HG02763 (cell line): ENCODE measurements at regions not wholly inside any gene's neighbourhood (a gene's known extent, or its start where the extent isn't known, plus 50 kb on each side); places are given as distances from the start of the nearest gene placed in this dataset.

Experiments
- ATAC-seq: cut with Tn5 transposase; IDR thresholded peaks from one replicate; pipeline ENCODE4 v1.9.1; 2021; ENCODE audit warnings: mild to moderate bottlenecking, moderate library complexity; ENCODE audit not compliant: unreplicated experiment

DNA sequence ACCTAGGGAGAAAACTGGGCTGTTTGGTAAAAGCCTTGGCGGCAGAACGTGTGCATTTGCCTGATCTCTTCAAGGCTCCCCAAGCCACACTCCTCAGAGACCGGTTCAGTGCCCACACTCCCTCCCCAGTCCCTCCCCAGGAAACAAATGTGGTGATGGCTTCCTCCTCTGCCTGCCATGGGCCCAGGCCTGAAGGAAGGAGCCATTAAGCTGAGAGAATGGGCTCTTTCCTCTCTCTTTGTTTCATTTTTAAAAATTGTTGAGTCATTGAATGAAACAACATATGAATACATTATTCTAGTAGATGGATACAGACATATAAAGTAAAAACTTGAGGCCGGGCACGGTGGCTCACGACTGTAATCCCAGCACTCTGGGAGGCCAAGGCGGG, 50.6 kb upstream of the YWHAQ start:
- no peak for ATAC-seq

DNA sequence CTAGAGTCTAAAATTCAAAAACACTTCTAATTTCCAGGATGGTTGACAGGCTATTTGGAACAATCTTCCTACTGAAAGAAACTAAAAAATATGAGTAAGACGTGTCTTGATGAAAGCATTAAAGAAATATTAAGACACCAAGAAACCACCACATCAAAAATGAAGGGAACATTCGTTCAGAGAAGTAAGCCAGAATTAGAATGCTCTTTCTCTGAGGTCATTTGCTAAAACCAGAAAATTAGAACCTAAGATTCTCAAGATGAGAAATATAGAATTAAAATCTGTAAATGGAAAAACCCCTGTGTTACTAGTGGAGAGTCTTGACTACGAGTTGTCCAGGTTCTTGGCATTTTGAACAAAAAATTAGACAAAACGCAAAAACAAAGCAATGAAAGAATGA, 54.8 kb upstream of the YWHAQ start:
- ATAC-seq, result no peak

DNA sequence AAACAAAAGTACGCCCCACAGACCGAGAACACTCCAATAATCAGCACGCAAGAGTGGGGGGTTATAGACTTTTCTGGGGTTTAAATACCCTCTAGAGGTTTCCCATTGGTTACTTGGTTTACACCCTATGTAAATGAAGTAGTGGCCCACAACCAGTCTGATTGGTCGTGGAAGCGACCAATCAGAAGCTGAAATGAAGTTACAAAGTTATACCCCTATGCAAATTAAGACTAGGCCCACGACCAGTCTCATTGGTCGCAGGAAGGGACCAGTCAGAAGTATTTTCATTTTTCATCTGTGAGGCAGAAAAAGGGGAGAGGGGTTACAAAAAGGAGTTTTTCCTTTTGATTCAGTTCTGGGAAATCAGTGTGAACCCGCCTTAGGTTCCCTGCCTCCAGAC, 55.3 kb upstream of the YWHAQ start:
- no peak for ATAC-seq

DNA sequence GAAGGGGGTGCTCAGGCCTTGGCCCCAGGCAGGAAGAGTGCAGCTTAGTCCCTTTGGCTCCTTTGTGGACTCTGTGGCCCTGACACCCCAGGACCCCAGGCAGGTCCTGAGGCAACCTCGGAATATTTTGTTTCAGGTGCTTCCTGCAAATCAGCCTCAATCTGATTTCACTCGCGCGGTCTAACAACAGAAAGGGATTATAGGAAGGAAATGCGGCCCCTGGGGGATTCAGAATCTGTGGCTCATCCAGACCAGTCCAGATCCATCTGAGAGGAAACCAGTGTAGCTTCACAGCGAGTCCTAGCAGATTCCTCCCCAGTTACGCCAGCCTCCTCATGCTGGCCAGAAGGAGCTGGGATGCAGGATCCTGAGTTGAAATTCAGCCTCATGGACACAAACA, 59.5 kb upstream of the YWHAQ start:
- ATAC-seq, result no peak

DNA sequence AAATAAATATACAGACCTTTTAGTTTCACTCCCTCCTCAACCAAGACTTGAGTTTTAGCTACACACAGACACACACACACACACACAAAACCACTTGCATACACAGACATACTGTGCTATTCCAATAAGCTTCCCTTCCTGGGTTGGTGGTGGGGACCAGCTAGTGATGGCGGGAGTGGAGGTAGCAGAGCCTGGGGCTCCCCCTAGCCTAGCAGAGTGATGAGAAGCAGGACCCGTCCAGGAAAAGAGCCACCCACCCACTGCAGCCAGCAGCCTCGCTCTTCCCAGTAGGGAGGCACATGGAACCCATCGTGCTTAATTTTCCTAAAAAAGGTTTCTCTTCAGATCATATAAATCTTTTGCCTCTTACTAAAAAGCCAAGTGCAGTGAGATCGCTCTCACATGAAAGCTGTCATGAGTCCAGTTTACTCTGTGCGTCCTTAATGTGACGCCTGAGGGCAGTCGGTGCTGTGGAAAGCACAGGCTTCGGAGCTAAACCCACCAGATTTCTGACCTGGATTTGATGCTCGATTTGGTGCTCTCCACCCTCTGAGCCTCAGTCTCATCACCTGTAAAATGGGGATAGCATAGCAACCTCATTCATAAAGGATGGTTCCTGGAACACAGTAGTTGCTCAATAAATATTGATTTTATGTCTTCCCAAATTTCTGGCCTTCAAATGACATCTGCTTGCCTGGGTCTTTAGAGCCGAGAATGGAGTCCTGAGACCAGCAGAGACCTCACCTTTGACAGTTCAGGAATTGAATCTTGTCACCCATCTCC, 60.1 kb upstream of the YWHAQ start:
- no peak for ATAC-seq

DNA sequence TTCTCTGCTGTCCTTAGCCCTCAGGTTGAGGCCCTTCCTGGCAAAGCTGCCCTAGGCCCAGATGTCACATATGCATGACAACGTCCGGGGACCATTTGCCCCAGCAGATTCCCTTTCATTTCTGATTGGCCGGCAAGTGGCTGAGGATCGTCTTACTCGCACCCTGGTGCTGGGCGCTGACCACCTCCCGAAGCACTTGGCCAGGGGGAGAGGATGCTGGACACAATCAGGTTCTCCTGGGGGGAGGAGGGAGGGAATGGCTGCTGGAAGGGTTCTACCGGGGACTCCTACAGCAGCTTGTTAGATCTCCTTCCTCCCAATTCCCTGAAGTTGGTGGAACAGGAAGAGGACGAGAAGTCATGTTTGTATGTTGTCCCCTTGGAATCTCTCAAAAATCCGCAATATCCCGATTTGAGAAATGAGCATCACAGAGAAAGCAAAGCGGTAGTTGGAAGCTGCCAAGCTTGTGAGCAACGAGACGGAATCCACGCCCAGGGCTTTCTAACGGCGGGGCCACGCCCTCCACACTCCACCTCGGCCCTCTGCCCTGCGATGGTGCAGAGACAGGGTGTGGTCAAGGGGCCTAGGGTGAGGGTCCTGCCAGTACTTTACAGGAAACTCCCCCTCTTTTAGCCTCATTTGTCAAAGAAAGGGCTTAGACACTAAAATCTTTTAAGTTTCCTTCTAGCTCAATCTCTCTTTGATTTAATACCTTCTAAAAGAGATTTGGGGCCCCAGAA, 61.8 kb upstream of the YWHAQ start:
- no peak for ATAC-seq

DNA sequence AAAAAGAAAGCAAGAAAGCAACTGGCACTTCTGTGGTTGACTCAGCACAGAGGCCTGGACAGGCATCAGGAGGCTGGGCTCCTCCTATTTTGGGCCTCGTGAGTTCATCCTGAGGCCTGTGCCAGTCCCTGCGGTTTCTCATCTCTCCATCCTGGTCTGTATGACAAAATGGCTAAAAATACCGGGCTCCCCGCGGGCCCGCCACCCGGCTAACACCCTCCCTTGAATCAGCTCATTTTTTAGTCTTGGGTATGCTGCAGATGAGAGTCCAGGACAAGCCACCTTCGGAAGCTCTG, 62.3 kb upstream of the YWHAQ start:
- ATAC-seq, result no peak

DNA sequence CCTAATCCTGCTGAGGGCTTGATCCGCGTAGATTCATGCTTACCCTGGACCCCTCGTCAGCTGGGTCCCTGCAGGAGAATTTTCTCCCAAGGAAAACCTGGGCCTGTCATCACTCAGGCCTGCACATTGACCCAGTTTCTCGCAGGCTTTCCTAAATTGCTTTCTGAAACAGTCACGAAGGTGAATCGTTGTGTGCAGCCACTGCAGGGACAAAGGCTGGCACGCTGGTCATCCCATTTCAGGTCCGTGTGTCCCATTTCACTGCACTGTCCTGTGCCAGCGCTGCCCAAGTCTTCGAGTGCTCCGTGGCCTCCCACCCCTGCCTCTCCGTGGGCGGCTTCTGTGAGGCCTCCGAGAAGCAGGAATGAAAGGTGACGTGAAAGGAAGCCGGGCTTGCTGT, 62.8 kb upstream of the YWHAQ start:
- ATAC-seq, result no peak

DNA sequence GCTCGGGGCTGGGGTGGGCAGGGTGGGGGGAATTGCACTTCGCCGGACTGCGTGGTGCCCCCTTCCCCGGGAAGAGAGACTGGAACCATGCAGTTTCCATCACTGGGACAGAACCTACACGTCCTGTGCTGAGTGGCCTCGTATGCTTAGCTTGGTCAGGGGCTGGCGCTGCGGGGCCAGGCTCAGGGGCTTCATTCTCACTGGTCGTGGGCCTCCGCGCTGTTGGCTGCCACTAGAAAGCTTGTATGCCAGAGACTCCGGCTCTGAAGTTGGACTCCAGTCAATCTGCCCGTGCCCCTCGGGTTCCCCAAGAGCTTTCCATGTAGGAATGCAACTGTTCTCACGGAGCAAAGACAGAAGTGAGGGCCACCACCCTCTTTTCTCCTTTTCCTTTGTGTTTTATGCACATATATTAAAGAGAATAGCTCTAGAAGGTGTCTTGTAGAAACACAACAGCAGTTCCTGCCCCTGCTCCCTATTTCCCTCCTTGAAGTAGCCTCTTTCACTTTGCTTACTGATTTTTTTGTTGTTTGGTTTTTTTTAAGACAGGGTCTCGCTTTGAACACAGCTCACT, 64.0 kb upstream of the YWHAQ start:
- ATAC-seq, result no peak

DNA sequence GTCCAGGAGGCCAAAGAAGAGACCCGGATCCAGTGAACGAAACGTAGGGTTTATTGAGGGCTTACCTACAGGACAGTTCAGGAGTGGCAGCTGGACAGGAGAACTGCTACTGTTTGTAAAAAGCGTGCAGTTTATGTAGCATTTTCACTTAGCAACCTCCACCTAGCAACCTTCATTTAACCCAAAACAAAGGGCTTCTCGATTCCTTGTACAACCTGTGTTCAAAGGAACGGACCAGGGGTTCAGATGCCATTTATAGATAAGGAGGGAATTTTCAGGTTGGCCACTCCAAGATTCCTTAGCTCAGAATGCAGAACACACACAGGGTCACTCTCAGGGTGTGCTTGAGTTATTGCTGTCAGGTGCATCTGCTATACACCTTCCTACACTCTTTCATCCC, 65.1 kb upstream of the YWHAQ start:
- ATAC-seq, result no peak

DNA sequence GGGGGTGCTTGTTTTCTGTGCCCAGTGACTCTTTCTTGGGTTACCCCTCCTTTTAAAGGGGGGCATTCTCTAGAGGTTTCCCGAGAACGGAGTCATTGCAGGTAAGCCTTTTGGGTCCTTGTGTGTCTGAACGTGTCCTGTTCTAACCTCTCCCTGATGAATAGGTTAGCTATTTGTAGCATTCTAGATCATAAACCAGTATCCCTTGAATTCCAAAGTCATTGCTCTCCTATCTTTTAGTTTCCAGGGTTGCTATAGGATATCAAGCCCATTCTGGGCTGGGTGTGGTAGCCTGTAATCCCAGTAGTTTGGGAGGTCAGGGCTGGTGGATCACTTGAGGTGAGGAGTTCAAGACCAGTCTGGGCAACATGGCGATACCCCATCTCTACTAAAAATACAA, 65.9 kb upstream of the YWHAQ start:
- ATAC-seq, result no peak

DNA sequence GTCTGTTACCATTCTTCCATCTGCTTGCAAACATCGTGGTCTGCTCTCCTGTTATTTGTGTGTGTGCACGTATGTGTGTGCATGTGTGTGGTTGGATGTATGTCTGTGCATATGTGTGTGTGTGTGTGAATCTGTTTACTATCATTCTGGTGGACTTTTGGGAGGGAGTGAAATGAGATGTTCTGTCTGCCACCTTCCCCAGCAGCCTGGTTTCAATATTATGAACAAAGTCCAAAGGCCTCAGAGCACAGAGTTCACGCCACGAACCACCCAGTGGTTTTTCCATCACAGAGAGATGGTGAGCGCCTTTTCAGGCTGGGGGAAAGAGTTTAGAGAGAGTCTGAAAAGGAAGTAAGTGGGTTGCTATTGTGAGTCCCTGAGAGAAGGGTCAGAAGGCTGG, 67.1 kb upstream of the YWHAQ start:
- no peak for ATAC-seq

DNA sequence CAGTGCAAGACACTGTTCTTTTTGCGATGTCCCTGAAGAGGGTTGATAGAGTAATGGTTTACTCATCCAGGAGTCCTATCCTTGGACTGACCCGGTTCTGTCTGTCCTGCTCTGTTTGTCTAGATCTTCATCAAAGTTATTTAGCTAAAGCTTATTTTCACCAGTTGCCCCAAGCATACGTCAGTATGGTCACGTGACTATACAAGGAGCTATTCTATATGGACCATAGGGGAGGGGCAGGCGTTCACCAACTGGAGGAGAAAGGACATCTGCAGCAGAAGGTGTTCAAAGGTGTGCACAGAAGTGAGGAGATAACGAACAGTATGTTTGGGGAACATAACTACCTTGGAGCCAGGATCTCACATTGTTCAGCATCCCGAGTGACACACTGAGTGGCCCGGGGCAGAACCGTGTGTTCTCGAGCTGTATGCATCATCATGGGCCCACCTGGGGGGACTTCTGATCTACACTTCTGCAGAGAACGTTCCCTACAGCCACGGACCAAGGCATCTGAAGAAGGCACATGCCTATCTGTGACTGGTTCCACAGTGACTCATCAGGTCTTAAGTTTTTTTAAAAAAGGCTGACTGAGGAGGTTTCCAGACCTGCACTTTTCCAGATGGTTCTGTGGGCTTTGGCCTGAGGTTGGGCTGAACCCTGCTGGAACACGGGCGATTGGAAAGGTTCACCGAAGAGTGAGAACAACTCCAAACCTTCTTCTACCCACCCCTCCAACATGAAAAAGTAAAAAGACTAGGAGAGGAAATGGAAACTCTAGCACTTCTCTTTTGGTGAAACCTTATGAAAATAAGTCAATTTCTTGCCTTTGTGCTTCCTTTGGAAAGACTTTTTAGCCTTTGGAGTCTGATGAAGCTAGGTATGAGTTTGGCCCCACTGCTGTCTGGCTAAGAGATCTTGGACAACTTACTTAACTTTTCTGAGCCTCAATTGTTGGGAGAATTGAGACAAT, 68.6 kb upstream of the YWHAQ start:
- ATAC-seq, result no peak

DNA sequence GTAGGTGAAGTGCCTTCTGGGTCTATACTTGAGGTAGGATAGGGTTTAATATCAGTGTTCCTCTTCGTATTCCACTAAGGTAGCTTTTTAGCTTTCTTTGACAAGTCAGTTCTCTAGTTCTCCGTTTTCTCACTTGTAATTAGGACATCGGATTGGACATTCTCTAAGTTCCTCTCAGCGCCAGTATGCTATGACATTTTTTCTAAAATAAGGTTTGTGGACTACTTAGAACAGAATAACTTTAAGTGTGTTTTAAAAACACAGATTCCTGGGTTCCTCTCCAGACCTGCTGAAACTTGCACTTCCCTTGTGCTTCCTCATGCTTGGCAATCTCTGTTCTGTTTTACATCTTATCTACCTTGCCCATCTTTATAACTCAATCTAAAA, 69.3 kb upstream of the YWHAQ start:
- ATAC-seq, result no peak

DNA sequence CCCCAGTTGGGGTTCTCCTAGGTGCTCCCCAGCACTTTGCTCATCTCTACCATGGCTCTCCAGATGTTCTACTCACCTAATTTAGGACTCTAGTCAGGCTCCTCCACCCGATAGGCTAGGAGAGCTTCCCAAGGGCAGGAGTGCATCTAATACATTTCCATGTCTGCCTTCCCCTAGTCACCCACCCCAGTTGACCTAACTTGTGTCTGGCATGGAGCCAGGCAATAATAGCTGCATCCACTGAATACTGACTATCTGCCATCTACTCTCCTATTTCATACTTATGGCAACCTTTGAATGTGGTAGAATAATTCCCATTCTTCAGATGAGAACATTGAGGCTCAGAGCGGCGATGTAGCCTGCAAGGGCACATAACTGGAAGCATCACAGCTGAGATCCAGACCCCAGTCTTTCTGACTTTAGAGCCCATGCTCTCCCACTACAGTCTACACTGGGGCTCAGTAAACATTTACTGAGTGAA, 71.8 kb upstream of the YWHAQ start:
- ATAC-seq, result no peak

DNA sequence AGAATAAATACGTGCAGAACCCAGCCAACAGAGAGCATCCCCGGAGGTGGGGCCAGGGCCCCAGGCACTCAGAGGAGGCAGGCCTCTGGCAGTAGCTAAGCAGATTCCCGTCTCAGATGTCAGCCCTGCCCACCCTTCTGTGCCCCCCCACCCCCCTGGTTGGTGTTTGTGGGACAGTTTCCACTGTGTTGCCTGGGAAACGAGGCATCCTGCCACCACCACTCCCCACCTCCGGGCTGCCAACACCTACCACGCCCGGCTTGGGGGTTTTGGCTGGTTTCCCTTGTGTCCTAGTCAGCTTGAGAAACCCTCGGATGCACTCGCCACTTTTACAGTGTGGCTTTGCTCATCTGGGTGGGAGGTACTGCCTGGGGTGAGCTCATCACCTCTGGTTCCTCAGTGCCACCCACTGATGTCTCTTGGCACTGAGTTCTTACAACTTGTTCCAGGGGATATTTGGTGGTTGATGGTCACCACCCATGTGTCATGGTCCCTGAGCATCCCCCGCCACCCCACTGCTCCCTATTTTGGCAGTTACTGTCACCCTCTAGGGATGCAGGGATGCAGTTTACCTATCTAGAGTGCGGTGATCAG, 72.4 kb upstream of the YWHAQ start:
- no peak for ATAC-seq

DNA sequence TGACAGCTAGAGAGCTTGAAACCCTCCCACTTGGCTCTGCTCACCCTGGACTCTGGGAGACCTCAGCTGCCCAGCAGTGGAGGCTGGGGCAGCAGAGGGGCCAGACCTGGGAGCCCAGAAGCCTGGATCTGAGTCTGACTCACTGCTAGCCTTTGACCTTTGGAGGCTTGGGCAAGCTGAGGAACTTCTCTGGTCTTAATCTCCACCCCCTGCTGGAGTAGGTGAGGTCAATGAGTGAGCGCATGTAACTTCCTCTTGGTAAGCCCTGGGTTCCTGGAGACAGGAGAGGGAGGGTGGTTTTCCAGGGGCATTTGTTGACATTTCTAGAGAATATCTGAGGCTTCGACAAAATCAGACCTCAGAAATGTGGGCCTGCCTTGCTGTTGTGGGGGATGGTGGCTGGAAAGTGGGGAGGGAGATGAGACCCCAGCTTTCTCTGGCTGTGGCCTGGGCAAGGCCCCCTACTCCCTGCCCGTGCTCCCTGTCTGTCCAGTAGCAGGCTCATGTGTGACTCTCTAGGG, 73.0 kb upstream of the YWHAQ start:
- ATAC-seq, result no peak

DNA sequence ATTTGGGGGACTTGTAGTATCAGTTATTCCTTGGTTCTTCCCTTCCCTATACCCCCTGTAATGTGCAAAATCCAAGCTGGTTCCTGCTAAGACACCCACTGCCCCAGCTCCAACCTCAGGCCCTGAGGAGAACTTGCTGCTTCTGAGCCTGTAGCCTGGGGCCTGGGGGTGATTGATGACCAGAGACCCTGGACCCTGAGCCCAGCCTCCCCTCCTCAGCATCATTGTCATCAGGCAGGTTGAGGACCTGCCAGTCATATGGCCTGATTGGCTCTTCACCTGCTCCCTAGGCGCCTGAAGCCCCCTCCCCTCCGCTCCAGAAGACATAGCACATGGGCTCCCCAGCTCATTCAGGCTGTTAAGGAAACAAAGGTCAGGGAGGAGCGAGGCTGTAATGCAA, 73.8 kb upstream of the YWHAQ start:
- ATAC-seq, result no peak

DNA sequence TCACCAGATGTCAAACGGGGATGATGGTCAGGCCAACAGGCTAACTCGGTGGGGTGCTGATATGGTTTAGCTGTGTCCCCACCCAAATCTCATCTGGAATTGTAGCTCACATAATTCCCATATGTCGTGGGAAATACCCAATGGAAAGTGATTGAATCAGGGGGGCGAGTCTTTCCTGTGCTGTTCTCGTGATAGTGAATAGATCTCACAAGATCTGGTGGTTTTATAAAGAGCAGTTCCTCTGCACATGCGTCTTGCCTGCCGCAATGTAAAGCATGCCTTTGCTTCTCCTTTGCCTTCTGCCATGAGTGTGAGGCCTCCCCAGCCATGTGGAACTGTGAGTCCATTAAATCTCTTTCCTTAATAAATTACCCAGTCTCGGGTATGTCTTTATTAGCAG, 74.4 kb upstream of the YWHAQ start:
- no peak for ATAC-seq

DNA sequence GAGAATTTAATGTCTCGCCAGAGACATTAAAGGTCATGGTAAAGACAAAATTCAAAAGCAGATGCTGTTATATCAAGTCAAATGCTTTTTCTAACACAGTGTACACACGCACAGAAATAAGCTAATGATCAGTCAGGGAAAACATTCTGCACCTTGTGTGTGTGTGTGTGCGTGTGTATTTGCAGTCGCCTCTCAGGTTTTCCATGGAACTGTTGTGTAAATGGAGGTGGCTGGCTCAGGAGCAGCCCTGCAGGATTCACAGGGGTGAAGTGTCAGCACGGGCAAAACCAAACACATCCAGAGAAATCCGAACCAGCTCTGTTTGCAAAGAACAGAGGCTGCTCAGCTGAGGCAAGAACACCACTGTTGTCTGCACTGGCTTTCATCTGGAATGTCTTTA, 76.2 kb upstream of the YWHAQ start:
- ATAC-seq, result no peak
